Colonic mucosa (tissue), 4 donors: ENCODE measurements at regions not wholly inside any gene's neighbourhood (a gene's known extent, or its start where the extent isn't known, plus 50 kb on each side); places are given as distances from the start of the nearest gene placed in this dataset.

Experiments
- DNase-seq: peaks from one replicate; pipeline ENCODE4 v3.0.0-alpha.2; 2020
- H3K27ac ChIP-seq: fragments of 200-600 bp; one replicate; pipeline ENCODE4 v1.8.0; 2021
- H3K27me3 ChIP-seq: fragments of 200-600 bp; one replicate; pipeline ENCODE4 v1.8.0; 2021
- H3K36me3 ChIP-seq: fragments of 200-600 bp; one replicate; pipeline ENCODE4 v1.8.0; 2021
- H3K4me1 ChIP-seq: fragments of 200-600 bp; one replicate; pipeline ENCODE4 v1.8.0; 2021; ENCODE audit warnings: mild to moderate bottlenecking
- H3K4me3 ChIP-seq: fragments of 200-600 bp; one replicate; pipeline ENCODE4 v1.8.0; 2021
- H3K9ac ChIP-seq, 2 donors: one replicate each; pipeline ENCODE4 v1.7.0; 2013; ENCODE audit warnings: control low read depth in 2 of 2, low read depth in 2 of 2, low read length in 2 of 2
- H3K9me3 ChIP-seq: fragments of 200-600 bp; one replicate; pipeline ENCODE4 v1.8.0; 2021
- CTCF ChIP-seq: fragments of 200-600 bp; IDR thresholded peaks from one replicate; pipeline ENCODE4 v1.8.0; 2022; ENCODE audit warnings: antibody characterized with exemption, mild to moderate bottlenecking
- intact Hi-C: fragments of 100-400 bp; cut with DNase I; formaldehyde crosslinking; loops from one replicate; pipeline ENCODE4 v1.14.1; 2022
- donor health status: healthy.
- donor health status: DM: no; HTN: no; CAD: no.
- donor health status: DM: no; HTN: no; CAD: no.

- Histone ChIP-seq H3K4me1 (no peaks in the 10 kb centered on the region), H3K9me3 (no peaks in the 10 kb centered on the region), H3K27ac (no peak overlapping the region), H3K27me3 (no peaks in the 10 kb centered on the region), H3K4me3 (no peak overlapping the region), H3K36me3 (no peaks in the 10 kb centered on the region), H3K9ac (no peak overlapping the region)
- intact Hi-C loops = no loop called here
- no peak for TF ChIP-seq CTCF
- no peak for DNase-seq
These were observed 1827.5 kb upstream of the RAG2 start for GRCh38 chr11:38425578-38425977.

GRCh38 chr11:38423042-38423441, 1825.0 kb upstream of the RAG2 start:
- intact Hi-C loops = no loop called here
- no peak for DNase-seq
- Histone ChIP-seq H3K27ac (no peak overlapping the region), H3K9me3 (no peaks in the 10 kb centered on the region), H3K4me1 (no peaks in the 10 kb centered on the region), H3K4me3 (no peak overlapping the region), H3K27me3 (no peaks in the 10 kb centered on the region), H3K9ac (no peak overlapping the region), H3K36me3 (no peaks in the 10 kb centered on the region)
- no peak for TF ChIP-seq CTCF

GRCh38 chr11:38416141-38416540, 1818.1 kb upstream of the RAG2 start:
- Histone ChIP-seq H3K9ac (no peak overlapping the region), H3K9me3 (no peaks in the 10 kb centered on the region), H3K27ac (no peak overlapping the region), H3K4me1 (no peaks in the 10 kb centered on the region), H3K27me3 (no peaks in the 10 kb centered on the region), H3K4me3 (no peak overlapping the region), H3K36me3 (no peaks in the 10 kb centered on the region)
- DNase-seq = no peak
- intact Hi-C loops = no loop called here
- TF ChIP-seq CTCF = no peak

GRCh38 chr11:38411149-38411548, 1813.1 kb upstream of the RAG2 start:
- intact Hi-C loops = no loop called here
- Histone ChIP-seq H3K4me3 (no peak overlapping the region), H3K36me3 (no peaks in the 10 kb centered on the region), H3K27me3 (no peaks in the 10 kb centered on the region), H3K4me1 (no peaks in the 10 kb centered on the region), H3K9ac (no peak overlapping the region), H3K9me3 (no peaks in the 10 kb centered on the region), H3K27ac (no peak overlapping the region)
- TF ChIP-seq CTCF = no peak
- DNase-seq = no peak

GRCh38 chr11:38402063-38402462, 1804.0 kb upstream of the RAG2 start:
- intact Hi-C loops = no loop called here
- Histone ChIP-seq H3K4me3 (no peak overlapping the region), H3K27ac (no peak overlapping the region), H3K4me1 (no peaks in the 10 kb centered on the region), H3K9me3 (no peaks in the 10 kb centered on the region), H3K36me3 (no peaks in the 10 kb centered on the region), H3K9ac (no peak overlapping the region), H3K27me3 (no peaks in the 10 kb centered on the region)
- no peak for DNase-seq
- no peak for TF ChIP-seq CTCF

GRCh38 chr11:38392176-38392575, 1794.1 kb upstream of the RAG2 start:
- intact Hi-C loops = no loop called here
- no peak overlapping the region for H3K4me3 ChIP-seq
- TF ChIP-seq CTCF = no peak

More at GRCh38 chr11:38392176-38392575, 1794.1 kb upstream of the RAG2 start:
- no peak overlapping the region for H3K27ac ChIP-seq
- H3K27me3 ChIP-seq = no peaks in the 10 kb centered on the region
- H3K9ac ChIP-seq = no peak overlapping the region
- H3K9me3 ChIP-seq = no peaks in the 10 kb centered on the region
- no peaks in the 10 kb centered on the region for H3K4me1 ChIP-seq
- no peak for DNase-seq
- no peaks in the 10 kb centered on the region for H3K36me3 ChIP-seq
